Right lobe of liver (tissue), 6 donors: ENCODE measurements at regions not wholly inside any gene's neighbourhood (a gene's known extent, or its start where the extent isn't known, plus 50 kb on each side); places are given as distances from the start of the nearest gene placed in this dataset.

ENCODE experiments used
- ATAC-seq, 4 donors: fragments of 200-7000 bp; cut with Tn5 transposase; one replicate each; pipeline ENCODE4 v1.9.1; 2020; ENCODE audit warnings: mild to moderate bottlenecking in 4 of 4, moderate library complexity in 4 of 4
- DNase-seq, 3 donors: peaks; one replicate each; pipeline ENCODE4 v3.0.0-alpha.2; 2020
- H3K27ac ChIP-seq, 3 donors: fragments of 200-600 bp; one replicate each; pipeline ENCODE4 v1.8.0; 2022
- H3K27me3 ChIP-seq, 2 donors: fragments of 200-600 bp; one replicate each; pipeline ENCODE4 v1.8.0; 2022
- H3K36me3 ChIP-seq, 4 donors: fragments of 200-600 bp; sonication (generic) in 1 of 4; one replicate each; pipeline versions ENCODE4 v1.5.1 to v1.8.0; 2017 to 2022; ENCODE audit warnings: control low read depth in 1 of 4
- H3K4me1 ChIP-seq, 4 donors: fragments of 200-600 bp; sonication (generic) in 1 of 4; one replicate each; pipeline versions ENCODE4 v1.5.1 to v1.8.0; 2017 to 2022; ENCODE audit warnings: control low read depth in 1 of 4
- H3K4me3 ChIP-seq, 3 donors: fragments of 200-600 bp; one replicate each; pipeline ENCODE4 v1.8.0; 2022
- H3K9me3 ChIP-seq, 4 donors: fragments of 200-600 bp; sonication (generic) in 1 of 4; one replicate each; pipeline versions ENCODE4 v1.5.1 to v1.8.0; 2017 to 2022; ENCODE audit warnings: control low read depth in 1 of 4
- POLR2A ChIP-seq: fragments of 450-650 bp; IDR thresholded peaks from one replicate; pipeline ENCODE4 v1.6.1; 2017; ENCODE audit warnings: antibody characterized with exemption, mild to moderate bottlenecking
- WGBS: methylation state at CpG from one replicate; pipeline ENCODE4 v1.1.6; 2018; ENCODE audit warnings: low coverage, low lambda C conversion rate; ENCODE audit not compliant: insufficient coverage; ENCODE audit errors: missing lambda C conversion rate; 5-methylcytosine and 5-hydroxymethylcytosine counted together
- intact Hi-C, 2 donors: fragments of 100-400 bp; cut with DNase I; formaldehyde crosslinking; loops; one replicate each; pipeline versions ENCODE4 v1.11.2 to v1.14.1; 2022
- TF ChIP-seq, protein P1 (sequence below), 4 donors: fragments of 200-600 bp in 3 of 4; fragments of 450-650 bp in 1 of 4; IDR thresholded peaks; one replicate each; pipeline versions ENCODE4 v1.5.1 to v1.8.0; 2016 to 2022; ENCODE audit warnings: antibody characterized with exemption in 4 of 4, mild to moderate bottlenecking in 2 of 4
- donor health status: DM: no; HTN: yes; CAD: no.
- donor health status: DM: no; HTN: no; CAD: no.
- donor health status: DM: no; HTN: no; CAD: no.
- donor health status: DM: no; HTN: yes; CAD: no.
- donor health status: DM: no; HTN: yes; CAD: no.

DNA sequence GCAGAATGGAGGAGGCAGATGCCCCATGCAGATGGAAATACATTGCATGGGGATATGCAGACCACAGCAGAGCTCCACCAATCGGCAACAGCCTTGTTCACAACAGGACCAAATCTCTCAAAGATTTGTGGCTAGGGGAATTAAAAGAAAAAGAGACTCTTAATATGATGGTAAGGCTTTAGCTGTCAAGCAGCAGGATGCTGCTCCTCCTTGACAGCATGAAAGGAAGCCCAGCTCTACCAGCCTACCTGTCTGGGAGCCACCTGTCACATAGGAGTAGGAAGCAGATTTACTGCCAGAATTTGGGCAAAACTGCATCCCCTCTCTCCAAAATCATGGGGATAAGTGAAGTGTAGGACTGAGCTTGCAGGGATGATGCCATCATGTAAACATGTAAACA, 769.6 kb upstream of the ARPP21 start:
- TF ChIP-seq, protein P1, sequence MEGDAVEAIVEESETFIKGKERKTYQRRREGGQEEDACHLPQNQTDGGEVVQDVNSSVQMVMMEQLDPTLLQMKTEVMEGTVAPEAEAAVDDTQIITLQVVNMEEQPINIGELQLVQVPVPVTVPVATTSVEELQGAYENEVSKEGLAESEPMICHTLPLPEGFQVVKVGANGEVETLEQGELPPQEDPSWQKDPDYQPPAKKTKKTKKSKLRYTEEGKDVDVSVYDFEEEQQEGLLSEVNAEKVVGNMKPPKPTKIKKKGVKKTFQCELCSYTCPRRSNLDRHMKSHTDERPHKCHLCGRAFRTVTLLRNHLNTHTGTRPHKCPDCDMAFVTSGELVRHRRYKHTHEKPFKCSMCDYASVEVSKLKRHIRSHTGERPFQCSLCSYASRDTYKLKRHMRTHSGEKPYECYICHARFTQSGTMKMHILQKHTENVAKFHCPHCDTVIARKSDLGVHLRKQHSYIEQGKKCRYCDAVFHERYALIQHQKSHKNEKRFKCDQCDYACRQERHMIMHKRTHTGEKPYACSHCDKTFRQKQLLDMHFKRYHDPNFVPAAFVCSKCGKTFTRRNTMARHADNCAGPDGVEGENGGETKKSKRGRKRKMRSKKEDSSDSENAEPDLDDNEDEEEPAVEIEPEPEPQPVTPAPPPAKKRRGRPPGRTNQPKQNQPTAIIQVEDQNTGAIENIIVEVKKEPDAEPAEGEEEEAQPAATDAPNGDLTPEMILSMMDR (IDR thresholded peaks at IDR 0.05) = no peak
- no peak for TF ChIP-seq POLR2A

GRCh38 chr3:34872406-34872805, 766.9 kb upstream of the ARPP21 start:
- TF ChIP-seq POLR2A = no peak
- TF ChIP-seq, protein P1 (IDR thresholded peaks at IDR 0.05) = no peak
- ATAC-seq = no peak
- H3K4me3 ChIP-seq = no peak overlapping the region
- no peaks in the 10 kb centered on the region for H3K9me3 ChIP-seq
- no peaks in the 10 kb centered on the region for H3K4me1 ChIP-seq
- no peaks in the 10 kb centered on the region for H3K36me3 ChIP-seq
- intact Hi-C loops = no loop called here
- H3K27me3 ChIP-seq = no peaks in the 10 kb centered on the region
- H3K27ac ChIP-seq = no peak overlapping the region
- 43% methylated on average over 5 of the region's 7 CpGs for WGBS
- no peak for DNase-seq

More for the DNA sequence above, 769.6 kb upstream of the ARPP21 start:
- Histone ChIP-seq H3K36me3 (no peaks in the 10 kb centered on the region), H3K9me3 (no peaks in the 10 kb centered on the region), H3K27ac (no peak overlapping the region), H3K4me3 (no peak overlapping the region), H3K27me3 (no peaks in the 10 kb centered on the region), H3K4me1 (no peaks in the 10 kb centered on the region)
- no peak for ATAC-seq
- intact Hi-C loops = no loop called here
- DNase-seq = no peak
- 67% methylated on average over 1 of the region's 1 CpG for WGBS

GRCh38 chr3:34876997-34877396, 762.3 kb upstream of the ARPP21 start:
- intact Hi-C loops = no loop called here
- no peak for TF ChIP-seq POLR2A
- TF ChIP-seq, protein P1 (IDR thresholded peaks at IDR 0.05) = no peak
- H3K4me3 ChIP-seq = no peak overlapping the region

DNA sequence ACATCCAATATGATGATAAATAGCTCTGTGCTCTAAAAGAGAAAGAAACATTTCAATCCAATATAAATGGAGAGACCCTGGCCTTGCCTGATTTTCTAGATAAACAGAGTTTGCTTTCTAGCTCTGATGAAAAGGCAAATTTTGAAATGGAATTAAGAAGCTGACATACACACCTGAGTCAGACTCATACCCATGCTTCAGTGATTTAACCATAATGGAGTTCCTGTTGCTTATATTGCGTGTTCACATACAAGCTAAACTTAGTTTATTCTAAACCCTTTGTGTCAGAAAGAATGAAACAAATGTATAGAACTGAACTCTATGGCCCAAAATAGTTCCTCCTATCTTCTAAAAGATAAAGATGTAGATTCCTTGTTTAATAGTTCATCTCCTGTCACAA, 760.8 kb upstream of the ARPP21 start:
- no peaks in the 10 kb centered on the region for H3K36me3 ChIP-seq
- DNase-seq = no peak
- no peaks in the 10 kb centered on the region for H3K27me3 ChIP-seq
- intact Hi-C loops = no loop called here
- TF ChIP-seq, protein P1 (IDR thresholded peaks at IDR 0.05) = no peak
- no peak for TF ChIP-seq POLR2A
- H3K27ac ChIP-seq = no peak overlapping the region
- no peaks in the 10 kb centered on the region for H3K4me1 ChIP-seq
- no peak overlapping the region for H3K4me3 ChIP-seq
- 70% methylated on average over 1 of the region's 1 CpG for WGBS
- no peak for ATAC-seq
- no peaks in the 10 kb centered on the region for H3K9me3 ChIP-seq

More at GRCh38 chr3:34876997-34877396, 762.3 kb upstream of the ARPP21 start:
- Histone ChIP-seq H3K27ac (no peak overlapping the region), H3K4me1 (no peaks in the 10 kb centered on the region), H3K36me3 (no peaks in the 10 kb centered on the region), H3K9me3 (no peaks in the 10 kb centered on the region), H3K27me3 (no peaks in the 10 kb centered on the region)
- DNase-seq (no peak), ATAC-seq (no peak)

DNA sequence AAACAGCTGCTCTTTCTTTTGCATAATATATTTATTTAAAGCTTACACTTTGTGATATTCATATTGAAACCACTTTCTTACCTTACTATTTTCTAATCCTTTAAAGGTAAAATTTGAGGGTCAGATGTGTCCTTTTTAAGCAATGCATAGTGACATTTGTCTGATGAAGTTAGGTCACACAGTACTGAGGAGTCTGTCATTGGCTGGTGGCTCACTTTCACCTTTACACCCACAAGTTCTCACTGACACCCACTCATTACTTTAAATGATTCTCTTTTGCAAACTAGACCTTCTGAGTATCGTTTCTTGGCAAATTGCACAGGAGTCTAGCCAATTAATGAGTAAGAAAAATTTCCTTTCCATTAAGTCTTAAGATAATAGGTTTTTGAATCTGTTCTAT, 758.3 kb upstream of the ARPP21 start:
- Histone ChIP-seq H3K36me3 (no peaks in the 10 kb centered on the region), H3K4me3 (no peak overlapping the region), H3K27ac (no peak overlapping the region), H3K4me1 (no peaks in the 10 kb centered on the region), H3K27me3 (no peaks in the 10 kb centered on the region), H3K9me3 (no peaks in the 10 kb centered on the region)
- intact Hi-C loops = no loop called here
- 35% methylated on average over 1 of the region's 1 CpG for WGBS
- TF ChIP-seq POLR2A = no peak
- TF ChIP-seq, protein P1 (IDR thresholded peaks at IDR 0.05) = no peak
- no peak for DNase-seq
- ATAC-seq = no peak
